Skeletal muscle cell (primary cell): ENCODE measurements at regions not wholly inside any gene's neighbourhood (a gene's known extent, or its start where the extent isn't known, plus 50 kb on each side); places are given as distances from the start of the nearest gene placed in this dataset.
A peak's percentile ranks its signal among the peaks of the same experiment; 100 is the strongest.

Source experiments
- DNase-seq: peaks from one replicate; pipeline ENCODE4 v3.0.0-alpha.2; 2010; ENCODE audit warnings: low read depth
- H3K4me3 ChIP-seq: 2 replicates; pipeline ENCODE4 v1.5.1; 2011; ENCODE audit warnings: low read depth, mild to moderate bottlenecking, control low read depth, low read length, moderate library complexity

DNA sequence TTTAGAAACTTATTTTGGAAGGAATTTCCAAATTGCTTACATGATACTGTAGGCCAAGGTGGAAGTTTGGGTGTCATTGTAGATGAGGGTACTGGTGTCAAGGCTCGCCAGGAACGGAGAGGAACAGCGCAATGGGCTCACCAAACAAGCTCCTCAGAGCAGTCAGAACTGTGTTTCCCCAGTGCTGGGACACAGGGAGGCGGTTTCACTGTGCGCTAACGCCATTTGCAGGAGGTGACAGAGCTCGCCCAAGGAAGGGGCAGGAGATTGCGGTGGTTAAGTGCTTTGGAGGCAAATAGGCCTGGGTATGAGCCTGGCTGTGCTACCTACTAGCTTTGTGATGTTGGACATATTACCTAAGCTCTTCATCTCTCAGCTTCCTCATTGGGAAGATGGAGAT is 57.3 kb downstream of the HHEX start:
- no peak overlapping the region for H3K4me3 ChIP-seq
- no peak for DNase-seq

GRCh38 chr10:92747600-92747999 is 57.8 kb downstream of the HHEX start:
- no peak overlapping the region for H3K4me3 ChIP-seq
- DNase-seq = no peak

DNA sequence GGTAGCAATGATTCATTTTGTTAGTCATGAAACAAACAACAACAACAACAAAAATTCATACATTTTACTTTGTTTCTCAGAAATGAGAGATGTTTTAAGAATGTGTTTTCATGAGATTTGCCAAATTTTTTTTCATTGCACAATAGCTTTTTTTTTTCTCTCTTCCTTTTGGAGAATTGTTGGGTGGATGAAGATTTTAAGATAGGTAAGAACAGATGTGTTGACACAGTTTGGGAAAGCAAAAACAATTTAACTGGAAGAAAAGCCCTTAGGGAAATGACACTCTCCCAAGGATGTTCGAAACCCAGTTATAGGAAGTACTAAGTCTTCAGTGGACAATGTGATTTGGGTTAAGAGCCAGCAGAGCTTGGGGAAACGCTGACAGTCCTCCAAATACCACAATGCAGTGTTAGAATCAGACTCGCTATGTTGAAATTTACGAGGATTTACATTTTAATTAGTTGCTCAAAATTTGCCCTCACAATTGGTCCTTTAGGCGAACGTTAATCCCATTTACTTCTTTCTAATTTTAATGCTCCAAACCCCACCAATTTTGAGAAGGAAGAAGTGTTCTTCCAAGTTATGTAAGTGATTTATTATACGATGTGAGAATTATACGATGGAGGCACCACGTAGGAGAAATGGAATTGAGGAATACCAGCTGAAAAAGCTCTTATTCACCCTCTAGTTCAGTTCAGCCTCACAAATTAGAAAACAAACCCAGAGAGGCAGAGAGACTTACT is 61.2 kb downstream of the HHEX start:
- no peak for DNase-seq
- no peak overlapping the region for H3K4me3 ChIP-seq

DNA sequence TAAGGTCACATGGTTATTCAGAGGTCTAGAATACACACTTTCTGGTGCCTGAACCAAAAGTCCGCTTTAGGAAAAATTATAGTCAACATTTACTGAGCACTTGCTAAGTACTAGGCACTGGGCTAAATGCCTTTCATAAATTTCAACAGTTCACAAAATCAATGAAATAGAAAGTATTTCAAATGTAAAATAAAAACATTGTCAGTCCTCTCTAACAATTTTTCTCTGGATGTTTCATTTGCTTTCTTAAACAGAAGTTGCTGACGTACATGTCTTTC is 61.7 kb downstream of the HHEX start:
- no peak overlapping the region for H3K4me3 ChIP-seq
- DNase-seq = no peak

DNA sequence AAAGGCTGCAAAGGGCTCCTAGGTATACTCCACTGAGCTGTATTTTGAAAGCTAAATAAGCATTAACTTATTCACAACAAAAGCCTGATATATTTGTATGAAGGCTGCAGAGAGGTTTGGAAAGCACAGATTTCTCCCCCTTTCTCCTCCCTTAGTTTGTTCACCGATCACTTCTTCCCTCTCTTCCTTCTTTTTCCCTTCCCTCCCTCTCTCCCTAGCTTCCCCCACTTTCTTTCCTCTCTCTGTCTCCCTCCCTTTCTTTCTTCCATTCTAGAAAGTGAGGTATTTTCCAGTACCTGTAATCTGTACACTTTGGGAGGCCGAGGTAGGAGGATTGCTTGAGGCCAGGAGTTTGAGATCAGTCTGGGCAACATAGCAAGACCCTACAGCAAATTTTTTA is 62.1 kb downstream of the HHEX start:
- DNase-seq = no peak
- H3K4me3 ChIP-seq = no peak overlapping the region

- no peak overlapping the region for H3K4me3 ChIP-seq
- no peak for DNase-seq
Measured at GRCh38 chr10:92753865-92754264, 64.1 kb downstream of the HHEX start.

- no peak overlapping the region for H3K4me3 ChIP-seq
- DNase-seq = no peak
Measured at GRCh38 chr10:92755725-92756124, 66.0 kb downstream of the HHEX start.

GRCh38 chr10:92756201-92757065 is 66.7 kb downstream of the HHEX start:
- no peak for DNase-seq
- no peak overlapping the region for H3K4me3 ChIP-seq

DNA sequence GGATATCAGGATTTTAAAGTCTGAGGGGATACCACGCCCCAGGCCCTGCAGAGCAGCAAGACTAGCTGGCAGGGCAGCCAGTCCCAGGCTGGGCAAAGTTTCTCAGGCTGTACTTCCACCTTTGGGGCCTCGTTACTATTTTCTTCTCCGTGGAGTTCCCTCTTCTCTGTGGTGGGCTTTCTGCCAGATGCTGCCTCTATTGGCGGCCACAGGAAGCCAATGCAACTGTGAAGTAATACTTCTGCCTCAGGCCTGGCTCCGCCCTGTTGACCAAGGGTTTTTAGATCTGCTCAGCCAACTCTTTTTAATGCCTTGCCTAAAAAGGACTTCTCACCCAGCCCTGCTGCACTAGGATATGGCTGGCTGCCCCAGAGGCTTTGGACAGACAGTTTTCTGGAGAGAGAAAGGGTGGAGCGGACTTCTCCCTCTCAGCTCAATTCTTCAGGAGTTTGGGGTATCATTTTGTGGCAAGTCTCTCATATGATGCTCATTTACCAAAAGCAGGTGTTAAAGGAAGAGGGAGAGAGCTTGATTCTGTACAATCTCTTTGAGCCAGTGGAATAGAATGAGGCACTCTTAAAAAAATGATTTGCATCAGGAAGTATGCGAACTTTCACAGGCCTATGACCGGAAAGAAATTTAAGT is 67.4 kb downstream of the HHEX start:
- no peak overlapping the region for H3K4me3 ChIP-seq
- DNase-seq = peak; percentile 50

DNA sequence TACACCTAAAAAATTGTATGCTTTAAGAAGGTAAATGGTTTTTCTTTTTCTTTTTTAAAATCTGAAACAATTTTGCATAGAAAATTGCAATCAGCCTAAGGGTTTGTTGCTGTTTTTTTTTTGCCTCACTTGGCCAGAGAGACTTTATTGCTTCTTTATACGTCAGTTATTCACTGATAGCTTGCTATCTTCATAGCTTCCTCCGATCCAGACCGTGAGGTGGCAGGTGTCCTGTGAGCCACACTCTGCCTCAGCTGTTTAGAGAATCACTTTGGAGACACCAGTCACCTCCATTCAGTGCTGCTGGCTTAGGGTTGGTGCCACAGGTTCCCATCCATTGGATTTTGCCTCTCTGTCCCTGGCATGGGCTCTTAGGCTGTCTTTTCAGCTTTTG is 68.0 kb downstream of the HHEX start:
- H3K4me3 ChIP-seq = no peak overlapping the region

GRCh38 chr10:92758594-92758993 is 68.8 kb downstream of the HHEX start:
- no peak for DNase-seq
- no peak overlapping the region for H3K4me3 ChIP-seq

More for the DNA sequence above, 68.0 kb downstream of the HHEX start:
- no peak for DNase-seq

- peak; percentile 8 for DNase-seq
- no peak overlapping the region for H3K4me3 ChIP-seq
Measured at GRCh38 chr10:92760609-92761008, 70.9 kb downstream of the HHEX start.

DNA sequence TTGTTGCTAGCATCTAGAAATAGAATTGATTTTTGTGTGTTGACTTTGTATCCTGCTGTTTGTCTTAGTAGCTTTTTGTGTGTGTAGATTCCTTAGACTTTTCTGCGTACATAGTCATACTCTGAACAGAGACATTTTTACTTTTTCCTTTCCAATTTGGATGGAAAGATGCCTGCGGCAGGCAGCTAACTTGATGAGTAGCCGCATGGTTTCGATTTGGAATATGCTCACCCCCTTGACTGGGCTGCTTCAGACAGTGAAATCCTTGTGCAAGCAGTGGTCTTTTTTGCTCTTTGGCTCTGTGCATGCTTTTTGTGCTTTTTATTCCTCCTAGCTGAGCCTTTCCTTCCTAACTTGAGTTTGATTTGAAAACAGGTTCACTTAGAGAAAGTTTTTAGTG is 71.8 kb downstream of the HHEX start:
- DNase-seq = no peak
- no peak overlapping the region for H3K4me3 ChIP-seq

GRCh38 chr10:92763634-92764155 is 73.9 kb downstream of the HHEX start:
- no peak overlapping the region for H3K4me3 ChIP-seq

GRCh38 chr10:92766451-92766850 is 76.7 kb downstream of the HHEX start:
- DNase-seq = no peak
- H3K4me3 ChIP-seq = no peak overlapping the region

More at GRCh38 chr10:92763634-92764155, 73.9 kb downstream of the HHEX start:
- DNase-seq = no peak

GRCh38 chr10:92768104-92768503 is 78.3 kb downstream of the HHEX start:
- DNase-seq = no peak
- no peak overlapping the region for H3K4me3 ChIP-seq

DNA sequence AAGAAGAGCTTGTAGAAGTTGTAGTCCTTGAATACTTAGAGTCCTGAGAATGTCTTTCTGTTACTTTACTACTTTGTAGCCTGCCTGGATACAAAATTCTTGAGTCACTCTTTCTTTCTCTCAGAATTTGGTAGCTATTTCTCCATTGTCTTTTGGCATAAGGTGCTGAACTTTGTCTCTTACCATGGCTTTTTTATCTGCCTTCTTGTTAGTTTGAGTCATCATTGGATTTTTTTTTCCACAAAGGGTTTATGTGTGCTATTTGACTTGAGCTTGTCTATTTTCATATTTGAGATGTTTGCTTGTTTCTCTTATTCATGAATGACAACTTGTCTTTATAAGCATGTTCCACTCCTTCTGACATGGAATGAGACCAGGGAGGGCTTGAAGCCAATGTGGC is 74.5 kb upstream of the EXOC6 start:
- H3K4me3 ChIP-seq = no peak overlapping the region
- no peak for DNase-seq

DNA sequence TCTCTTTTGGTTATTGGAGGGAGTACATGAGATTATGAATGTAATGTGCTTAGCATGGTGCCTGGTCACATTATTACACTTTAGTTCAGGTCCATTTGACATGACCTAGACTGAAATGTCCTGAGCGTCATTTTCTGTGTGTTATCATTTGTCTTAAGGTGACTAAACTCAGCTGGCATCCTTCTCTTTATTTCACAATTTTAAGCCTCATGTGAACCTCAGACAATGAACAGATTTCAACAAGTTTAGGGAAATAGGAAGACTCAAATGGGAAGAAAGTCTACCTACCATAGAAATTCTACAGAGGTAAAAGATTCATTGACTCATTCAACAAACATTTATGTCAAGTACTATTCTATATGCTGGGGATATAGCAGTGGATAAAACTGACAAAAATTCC is 70.2 kb upstream of the EXOC6 start:
- no peak overlapping the region for H3K4me3 ChIP-seq
- no peak for DNase-seq

- H3K4me3 ChIP-seq = no peak overlapping the region
- no peak for DNase-seq
Measured at GRCh38 chr10:92785118-92785517, 63.2 kb upstream of the EXOC6 start.

- no peak for DNase-seq
Measured at GRCh38 chr10:92787557-92788152, 60.7 kb upstream of the EXOC6 start.

More at GRCh38 chr10:92787557-92788152, 60.7 kb upstream of the EXOC6 start:
- H3K4me3 ChIP-seq = no peak overlapping the region
